ENCODE measurements at regions not wholly inside any gene's neighbourhood (a gene's known extent, or its start where the extent isn't known, plus 50 kb on each side); places are given as distances from the start of the nearest gene placed in this dataset.

DNA sequence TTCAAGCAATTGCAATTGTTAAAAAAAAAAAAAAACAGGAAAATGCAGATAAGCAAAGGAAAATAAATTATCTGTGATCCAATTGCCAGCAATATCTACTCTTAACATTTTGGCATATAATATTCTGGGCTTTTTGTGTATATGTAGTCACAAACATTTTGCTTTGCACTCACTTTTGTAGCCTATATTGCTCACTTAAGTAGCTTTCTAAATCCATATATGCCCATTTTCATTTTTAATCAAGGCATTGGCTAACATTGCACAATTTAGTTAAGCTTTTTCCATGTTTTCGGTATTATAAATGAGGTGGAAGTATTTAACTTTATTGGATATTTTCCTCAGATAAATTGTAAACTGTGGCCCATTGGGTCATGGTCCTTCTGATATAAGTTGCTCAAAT lies 466.3 kb upstream of the ATP2B1 start:
- Mint-ChIP-seq H3K27me3 (ENCODE audit: low read depth, poor library complexity) (no peaks in the 10 kb centered on the region), H3K4me1 (no peaks in the 10 kb centered on the region), H3K27ac (no peak overlapping the region), H3K9me3 (no peaks in the 10 kb centered on the region), H3K4me3 (no peak overlapping the region), H3K36me3 (ENCODE audit: low read depth) (no peaks in the 10 kb centered on the region)
- DNase-seq, result no peak
- TF ChIP-seq, protein P1, sequence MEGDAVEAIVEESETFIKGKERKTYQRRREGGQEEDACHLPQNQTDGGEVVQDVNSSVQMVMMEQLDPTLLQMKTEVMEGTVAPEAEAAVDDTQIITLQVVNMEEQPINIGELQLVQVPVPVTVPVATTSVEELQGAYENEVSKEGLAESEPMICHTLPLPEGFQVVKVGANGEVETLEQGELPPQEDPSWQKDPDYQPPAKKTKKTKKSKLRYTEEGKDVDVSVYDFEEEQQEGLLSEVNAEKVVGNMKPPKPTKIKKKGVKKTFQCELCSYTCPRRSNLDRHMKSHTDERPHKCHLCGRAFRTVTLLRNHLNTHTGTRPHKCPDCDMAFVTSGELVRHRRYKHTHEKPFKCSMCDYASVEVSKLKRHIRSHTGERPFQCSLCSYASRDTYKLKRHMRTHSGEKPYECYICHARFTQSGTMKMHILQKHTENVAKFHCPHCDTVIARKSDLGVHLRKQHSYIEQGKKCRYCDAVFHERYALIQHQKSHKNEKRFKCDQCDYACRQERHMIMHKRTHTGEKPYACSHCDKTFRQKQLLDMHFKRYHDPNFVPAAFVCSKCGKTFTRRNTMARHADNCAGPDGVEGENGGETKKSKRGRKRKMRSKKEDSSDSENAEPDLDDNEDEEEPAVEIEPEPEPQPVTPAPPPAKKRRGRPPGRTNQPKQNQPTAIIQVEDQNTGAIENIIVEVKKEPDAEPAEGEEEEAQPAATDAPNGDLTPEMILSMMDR (IDR thresholded peaks at IDR 0.05), result no peak

- no peaks in the 10 kb centered on the region for H3K27me3 Mint-ChIP-seq (ENCODE audit: low read depth, poor library complexity)
- no peak overlapping the region for H3K27ac Mint-ChIP-seq
- H3K4me3 Mint-ChIP-seq, result no peak overlapping the region
- no peaks in the 10 kb centered on the region for H3K36me3 Mint-ChIP-seq (ENCODE audit: low read depth)
- TF ChIP-seq, protein P1 (IDR thresholded peaks at IDR 0.05), result no peak
- H3K4me1 Mint-ChIP-seq, result no peaks in the 10 kb centered on the region
- no peaks in the 10 kb centered on the region for H3K9me3 Mint-ChIP-seq
- DNase-seq, result no peak
Measured at GRCh38 chr12:90174198-90174510, 465.5 kb upstream of the ATP2B1 start.

- H3K36me3 Mint-ChIP-seq (ENCODE audit: low read depth), result no peaks in the 10 kb centered on the region
- TF ChIP-seq, protein P1 (IDR thresholded peaks at IDR 0.05), result no peak
- H3K4me1 Mint-ChIP-seq, result no peaks in the 10 kb centered on the region
- no peaks in the 10 kb centered on the region for H3K9me3 Mint-ChIP-seq
- no peak for DNase-seq
- no peak overlapping the region for H3K4me3 Mint-ChIP-seq
- no peaks in the 10 kb centered on the region for H3K27me3 Mint-ChIP-seq (ENCODE audit: low read depth, poor library complexity)
- H3K27ac Mint-ChIP-seq, result no peak overlapping the region
Measured at GRCh38 chr12:90173499-90174197, 465.0 kb upstream of the ATP2B1 start.

DNA sequence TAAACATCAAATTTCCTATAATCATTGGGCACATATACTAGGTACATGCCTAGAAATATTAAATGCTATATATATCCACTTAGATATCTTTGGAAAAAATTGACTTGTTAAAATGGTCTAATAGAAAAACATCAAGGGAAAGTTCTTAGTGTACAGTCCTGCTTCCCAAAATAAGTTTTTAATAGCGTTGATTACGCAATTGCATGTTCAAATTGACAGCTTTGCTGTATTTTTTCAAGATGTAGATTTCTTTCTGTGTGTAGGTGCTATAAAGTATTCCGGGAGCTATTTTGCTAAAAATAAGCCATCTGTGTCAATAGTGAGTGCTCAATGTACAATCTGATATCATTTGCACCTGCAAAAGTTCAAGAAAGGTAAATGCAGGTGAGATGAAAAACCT lies 463.9 kb upstream of the ATP2B1 start:
- Mint-ChIP-seq H3K36me3 (ENCODE audit: low read depth) (no peaks in the 10 kb centered on the region), H3K27ac (no peak overlapping the region), H3K4me3 (no peak overlapping the region), H3K27me3 (ENCODE audit: low read depth, poor library complexity) (no peaks in the 10 kb centered on the region), H3K9me3 (no peaks in the 10 kb centered on the region), H3K4me1 (no peaks in the 10 kb centered on the region)
- no peak for DNase-seq
- TF ChIP-seq, protein P1 (IDR thresholded peaks at IDR 0.05), result no peak

- Mint-ChIP-seq H3K4me3 (no peak overlapping the region), H3K27ac (no peak overlapping the region), H3K9me3 (no peaks in the 10 kb centered on the region), H3K36me3 (ENCODE audit: low read depth) (no peaks in the 10 kb centered on the region), H3K4me1 (no peaks in the 10 kb centered on the region), H3K27me3 (ENCODE audit: low read depth, poor library complexity) (no peaks in the 10 kb centered on the region)
- TF ChIP-seq, protein P1 (IDR thresholded peaks at IDR 0.05), result no peak
- DNase-seq, result no peak
Measured at GRCh38 chr12:90170740-90171139, 462.1 kb upstream of the ATP2B1 start.

- Mint-ChIP-seq H3K9me3 (no peaks in the 10 kb centered on the region), H3K36me3 (ENCODE audit: low read depth) (no peaks in the 10 kb centered on the region), H3K27ac (no peak overlapping the region), H3K27me3 (ENCODE audit: low read depth, poor library complexity) (no peaks in the 10 kb centered on the region), H3K4me1 (no peaks in the 10 kb centered on the region), H3K4me3 (no peak overlapping the region)
- no peak for DNase-seq
- TF ChIP-seq, protein P1 (IDR thresholded peaks at IDR 0.05), result no peak
Measured at GRCh38 chr12:90167518-90168208, 459.0 kb upstream of the ATP2B1 start.

Data from nephron progenitor cell (in vitro differentiated cells).